CD4-positive, alpha-beta T cell (primary cell): ENCODE measurements at regions not wholly inside any gene's neighbourhood (a gene's known extent, or its start where the extent isn't known, plus 50 kb on each side); places are given as distances from the start of the nearest gene placed in this dataset.

Experiments
- ATAC-seq: fragments of 200-7000 bp; cut with Tn5 transposase; one replicate; pipeline ENCODE4 v1.10.0; 2022; ENCODE audit warnings: mild to moderate bottlenecking; ENCODE audit not compliant: poor library complexity
- CTCF ChIA-PET: fragments of 350-600 bp; sonication (Branson Sonifier 250); formaldehyde crosslinking; loops from one replicate; lab custom pipeline; 2021; ENCODE audit warnings: antibody characterized with exemption, inconsistent platforms; lab: Charles Lee
- POLR2A ChIA-PET: fragments of 350-600 bp; sonication (Branson Sonifier 250); formaldehyde crosslinking; loops from one replicate; lab custom pipeline; 2021; ENCODE audit warnings: antibody characterized with exemption, inconsistent platforms; lab: Charles Lee
- DNase-seq, 14 experiments: peaks; one replicate each; pipeline ENCODE4 v3.0.0-alpha.2; 2013 to 2020; ENCODE audit warnings: mixed read lengths in 2 of 14
- H3K27ac ChIP-seq, 2 donors: one replicate each; pipeline versions ENCODE4 v1.5.1 to v1.7.0; 2013; ENCODE audit warnings: low read length in 2 of 2, low read depth in 1 of 2, mild to moderate bottlenecking in 1 of 2
- H3K27me3 ChIP-seq, 2 experiments: 1 replicate in 1 of 2; 2 replicates in 1 of 2; pipeline versions ENCODE4 v1.6.1 to v1.7.0; 2013; ENCODE audit warnings: low read length in 2 of 2, control low read depth in 1 of 2, mild to moderate bottlenecking in 1 of 2, moderate library complexity in 1 of 2; ENCODE audit not compliant: insufficient read depth in 2 of 2, control insufficient read depth in 1 of 2
- H3K36me3 ChIP-seq: one replicate; pipeline ENCODE4 v1.6.1; 2013; ENCODE audit warnings: low read length, control low read depth; ENCODE audit not compliant: insufficient read depth
- H3K4me1 ChIP-seq: one replicate; pipeline ENCODE4 v1.6.1; 2013; ENCODE audit warnings: low read length, control low read depth; ENCODE audit not compliant: insufficient read depth
- H3K4me3 ChIP-seq: one replicate; pipeline ENCODE4 v1.5.1; 2013; ENCODE audit warnings: mild to moderate bottlenecking, low read length, moderate library complexity
- H3K9me3 ChIP-seq, 2 experiments: 1 replicate in 1 of 2; 2 replicates in 1 of 2; pipeline versions ENCODE4 v1.6.1 to v1.7.0; 2013; ENCODE audit warnings: low read length in 2 of 2, mild to moderate bottlenecking in 2 of 2, control low read depth in 1 of 2, moderate library complexity in 1 of 2; ENCODE audit not compliant: control insufficient read depth in 1 of 2, insufficient read depth in 1 of 2
- H3K27ac Mint-ChIP-seq: one replicate; pipeline ENCODE4 v1.8.0; 2020; ENCODE audit warnings: mixed read lengths
- H3K27me3 Mint-ChIP-seq: one replicate; pipeline ENCODE4 v1.8.0; 2021; ENCODE audit warnings: mixed read lengths
- H3K36me3 Mint-ChIP-seq: one replicate; pipeline ENCODE4 v1.8.0; 2021; ENCODE audit warnings: low read depth, mixed read lengths
- H3K4me1 Mint-ChIP-seq: one replicate; pipeline ENCODE4 v1.8.0; 2021; ENCODE audit warnings: low read depth, mixed read lengths
- H3K4me3 Mint-ChIP-seq: one replicate; pipeline ENCODE4 v1.8.0; 2020; ENCODE audit warnings: mild to moderate bottlenecking, mixed read lengths
- H3K9me3 Mint-ChIP-seq: one replicate; pipeline ENCODE4 v1.8.0; 2020; ENCODE audit warnings: mixed read lengths
- CTCF ChIP-seq: fragments of 200-600 bp; IDR thresholded peaks from one replicate; pipeline ENCODE4 v1.8.0; 2022; ENCODE audit warnings: antibody characterized with exemption, mild to moderate bottlenecking
- intact Hi-C, 2 experiments: fragments of 100-400 bp; cut with DNase I in 1 of 2; cut with micrococcal nuclease in 1 of 2; formaldehyde crosslinking; loops; one replicate each; pipeline versions ENCODE4 v1.15.1 to v1.9.0; 2023 to 2025; cut with DNase I, micrococcal nuclease

DNA sequence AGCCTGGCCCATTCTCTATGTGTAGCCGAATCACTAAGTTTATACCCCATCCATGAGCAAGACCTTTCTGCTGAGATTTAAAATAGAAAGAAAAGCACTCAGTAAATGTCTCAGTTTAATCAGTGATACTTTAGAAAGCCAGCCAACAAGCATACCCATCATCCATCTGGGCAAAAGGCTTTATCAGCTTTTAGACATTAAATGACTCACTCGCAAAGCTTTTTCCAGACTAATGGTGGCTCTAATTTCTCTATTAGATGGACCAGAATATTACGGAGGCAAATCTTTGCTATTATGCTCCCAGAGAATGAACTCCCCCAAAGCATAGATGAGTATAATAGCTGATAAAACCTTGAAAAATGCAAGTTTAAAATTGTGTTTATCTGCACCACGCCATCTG, 727.8 kb downstream of the GBE1 start:
- intact Hi-C loops, result no loop called here
- Histone ChIP-seq H3K4me3 (no peak overlapping the region), H3K4me1 (no peaks in the 10 kb centered on the region), H3K27me3 (no peaks in the 10 kb centered on the region), H3K36me3 (no peaks in the 10 kb centered on the region), H3K9me3 (peaks cover 0 to 5% of the 10 kb centered on the region in 2 experiments), H3K27ac (no peak overlapping the region)
- Mint-ChIP-seq H3K27ac (no peak overlapping the region), H3K4me3 (no peak overlapping the region), H3K4me1 (no peaks in the 10 kb centered on the region), H3K27me3 (no peaks in the 10 kb centered on the region), H3K36me3 (no peaks in the 10 kb centered on the region), H3K9me3 (peaks cover 9% of the 10 kb centered on the region)
- CTCF ChIA-PET, result no interaction called here
- TF ChIP-seq CTCF, result no peak
- POLR2A ChIA-PET, result no interaction called here
- no peak for ATAC-seq
- DNase-seq, result no peak

GRCh38 chr3:81033185-81033584, 728.3 kb downstream of the GBE1 start:
- H3K9me3 Mint-ChIP-seq, result peaks cover 14% of the 10 kb centered on the region
- Histone ChIP-seq H3K27me3 (no peaks in the 10 kb centered on the region), H3K27ac (no peak overlapping the region), H3K9me3 (peaks cover 0 to 5% of the 10 kb centered on the region in 2 experiments), H3K4me1 (no peaks in the 10 kb centered on the region), H3K4me3 (no peak overlapping the region), H3K36me3 (no peaks in the 10 kb centered on the region)
- no peak for DNase-seq
- no peaks in the 10 kb centered on the region for H3K4me1 Mint-ChIP-seq
- POLR2A ChIA-PET, result no interaction called here
- intact Hi-C loops, result no loop called here
- CTCF ChIA-PET, result no interaction called here
- no peaks in the 10 kb centered on the region for H3K27me3 Mint-ChIP-seq
- TF ChIP-seq CTCF, result no peak
- no peak overlapping the region for H3K4me3 Mint-ChIP-seq
- no peak overlapping the region for H3K27ac Mint-ChIP-seq
- H3K36me3 Mint-ChIP-seq, result no peaks in the 10 kb centered on the region
- no peak for ATAC-seq

DNA sequence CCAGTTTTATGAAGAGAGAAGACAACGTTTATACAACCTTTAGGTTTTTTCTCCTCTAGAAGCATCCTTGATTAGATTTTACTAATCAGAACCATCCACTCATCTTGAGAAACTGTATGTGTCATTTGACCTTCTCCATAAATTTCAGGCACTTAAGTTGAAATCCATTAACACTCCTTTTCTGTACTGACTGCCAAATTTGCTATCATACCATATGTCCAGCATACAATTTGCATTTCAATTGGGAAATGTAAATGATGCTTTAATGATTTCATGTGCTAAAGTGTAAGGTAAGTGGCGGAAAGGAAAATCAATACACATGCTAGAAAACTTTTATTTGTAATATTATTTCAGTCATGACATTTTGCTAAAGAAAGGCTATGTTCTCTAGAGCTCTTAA, 731.6 kb downstream of the GBE1 start:
- Mint-ChIP-seq H3K4me3 (no peak overlapping the region), H3K9me3 (peaks cover 13% of the 10 kb centered on the region), H3K27me3 (no peaks in the 10 kb centered on the region), H3K36me3 (no peaks in the 10 kb centered on the region), H3K4me1 (no peaks in the 10 kb centered on the region), H3K27ac (no peak overlapping the region)
- no peak overlapping the region for H3K4me3 ChIP-seq
- TF ChIP-seq CTCF, result no peak
- ChIA-PET CTCF (no interaction called here), POLR2A (no interaction called here)
- no peaks in the 10 kb centered on the region for H3K36me3 ChIP-seq
- no peaks in the 10 kb centered on the region for H3K4me1 ChIP-seq
- H3K27ac ChIP-seq, result no peak overlapping the region
- intact Hi-C loops, result no loop called here
- H3K27me3 ChIP-seq, result no peaks in the 10 kb centered on the region
- ATAC-seq, result no peak
- peaks cover 0 to 10% of the 10 kb centered on the region in 2 experiments for H3K9me3 ChIP-seq
- no peak for DNase-seq
